ENCODE measurements at regions not wholly inside any gene's neighbourhood (a gene's known extent, or its start where the extent isn't known, plus 50 kb on each side); places are given as distances from the start of the nearest gene placed in this dataset.

GRCh38 chr3:153927107-153927506 is 194.1 kb upstream of the ARHGEF26 start:
- TF ChIP-seq POLR2AphosphoS5 (IDR thresholded peaks at IDR 0.05; ENCODE audit: borderline replicate concordance, low read depth, low read length) (no peak), EZH2 (IDR thresholded peaks at IDR 0.05) (no peak), FOXP2 (optimal IDR thresholded peaks at IDR 0.05; ENCODE audit: control extremely low read depth, extremely low read length, insufficient read depth) (no peak)

Measured in SK-N-MC (cell line).